ENCODE measurements at regions not wholly inside any gene's neighbourhood (a gene's known extent, or its start where the extent isn't known, plus 50 kb on each side); places are given as distances from the start of the nearest gene placed in this dataset.

DNA sequence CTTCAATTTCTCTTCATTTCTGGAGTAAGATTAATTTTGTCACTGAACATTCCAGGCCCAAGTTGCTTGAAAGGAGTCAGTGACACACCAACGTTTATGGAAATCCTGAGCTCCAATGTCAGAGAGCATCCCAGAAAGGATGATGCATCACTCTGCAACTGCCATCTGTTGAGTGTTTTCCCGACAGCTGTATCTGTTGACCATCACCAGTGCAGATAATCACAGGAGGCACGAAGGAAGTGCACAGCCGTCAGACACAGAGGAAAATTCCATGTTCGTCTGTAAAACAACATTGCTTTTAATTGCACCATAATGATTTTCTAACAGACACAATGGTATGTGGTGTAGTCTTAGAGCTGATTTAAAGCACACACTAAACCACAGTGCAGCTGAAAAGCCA is 376.7 kb upstream of the ADGRL2 start:
- TF ChIP-seq EP300 (IDR thresholded peaks at IDR 0.05) (no peak), POLR2AphosphoS5 (IDR thresholded peaks at IDR 0.05) (no peak), POLR2A (IDR thresholded peaks at IDR 0.05) (no peak)
- TF ChIP-seq, protein P1, sequence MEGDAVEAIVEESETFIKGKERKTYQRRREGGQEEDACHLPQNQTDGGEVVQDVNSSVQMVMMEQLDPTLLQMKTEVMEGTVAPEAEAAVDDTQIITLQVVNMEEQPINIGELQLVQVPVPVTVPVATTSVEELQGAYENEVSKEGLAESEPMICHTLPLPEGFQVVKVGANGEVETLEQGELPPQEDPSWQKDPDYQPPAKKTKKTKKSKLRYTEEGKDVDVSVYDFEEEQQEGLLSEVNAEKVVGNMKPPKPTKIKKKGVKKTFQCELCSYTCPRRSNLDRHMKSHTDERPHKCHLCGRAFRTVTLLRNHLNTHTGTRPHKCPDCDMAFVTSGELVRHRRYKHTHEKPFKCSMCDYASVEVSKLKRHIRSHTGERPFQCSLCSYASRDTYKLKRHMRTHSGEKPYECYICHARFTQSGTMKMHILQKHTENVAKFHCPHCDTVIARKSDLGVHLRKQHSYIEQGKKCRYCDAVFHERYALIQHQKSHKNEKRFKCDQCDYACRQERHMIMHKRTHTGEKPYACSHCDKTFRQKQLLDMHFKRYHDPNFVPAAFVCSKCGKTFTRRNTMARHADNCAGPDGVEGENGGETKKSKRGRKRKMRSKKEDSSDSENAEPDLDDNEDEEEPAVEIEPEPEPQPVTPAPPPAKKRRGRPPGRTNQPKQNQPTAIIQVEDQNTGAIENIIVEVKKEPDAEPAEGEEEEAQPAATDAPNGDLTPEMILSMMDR (IDR thresholded peaks at IDR 0.05) = no peak
- intact Hi-C loops (cut with DNase I) = no loop called here
- no peaks in the 10 kb centered on the region for H3K4me1 ChIP-seq
- no peaks in the 10 kb centered on the region for H3K9me3 ChIP-seq
- no peak for DNase-seq
- no peaks in the 10 kb centered on the region for H3K27me3 ChIP-seq
- H3K27ac ChIP-seq = no peak overlapping the region
- WGBS, 2 donors = 30 to 59% methylated on average over 5 of the region's 5 CpGs
- H3K36me3 ChIP-seq = no peaks in the 10 kb centered on the region
- H3K4me3 ChIP-seq = no peak overlapping the region

GRCh38 chr1:81420760-81421159 is 380.0 kb upstream of the ADGRL2 start:
- Histone ChIP-seq H3K36me3 (no peaks in the 10 kb centered on the region), H3K9me3 (no peaks in the 10 kb centered on the region), H3K27ac (no peak overlapping the region), H3K4me1 (no peaks in the 10 kb centered on the region), H3K27me3 (no peaks in the 10 kb centered on the region), H3K4me3 (no peak overlapping the region)
- DNase-seq = no peak
- 57 to 79% methylated on average over 2 of the region's 2 CpGs for WGBS, 2 donors
- intact Hi-C loops (cut with DNase I) = no loop called here
- TF ChIP-seq, protein P1 (IDR thresholded peaks at IDR 0.05) = no peak
- TF ChIP-seq POLR2AphosphoS5 (IDR thresholded peaks at IDR 0.05) (no peak), POLR2A (IDR thresholded peaks at IDR 0.05) (no peak), EP300 (IDR thresholded peaks at IDR 0.05) (no peak)

- Histone ChIP-seq H3K27me3 (no peaks in the 10 kb centered on the region), H3K4me1 (peaks cover 0 to 22% (median 10%) of the 10 kb centered on the region in 4 donors), H3K36me3 (no peaks in the 10 kb centered on the region), H3K9me3 (no peaks in the 10 kb centered on the region), H3K4me3 (no peak overlapping the region), H3K27ac (peak overlapping the region in 1 of 4 donors; percentile 3)
- peak; percentile 83 for DNase-seq
- intact Hi-C loops (cut with DNase I) = no loop called here
- 15 to 16% methylated on average over 10 of the region's 10 CpGs for WGBS, 2 donors
- no peak for TF ChIP-seq POLR2A (IDR thresholded peaks at IDR 0.05)
- TF ChIP-seq, protein P1 (IDR thresholded peaks at IDR 0.05) = peak in 3 of 4 experiments; percentile 39 to 61 (median 57)
These were observed 386.2 kb upstream of the ADGRL2 start for GRCh38 chr1:81414488-81415015.

GRCh38 chr1:81412954-81413353 is 387.8 kb upstream of the ADGRL2 start:
- H3K4me1 ChIP-seq = peaks cover 0 to 33% (median 13%) of the 10 kb centered on the region in 4 donors
- H3K27me3 ChIP-seq = no peaks in the 10 kb centered on the region
- no peaks in the 10 kb centered on the region for H3K36me3 ChIP-seq
- TF ChIP-seq EP300 (IDR thresholded peaks at IDR 0.05) (no peak), POLR2A (IDR thresholded peaks at IDR 0.05) (no peak), POLR2AphosphoS5 (IDR thresholded peaks at IDR 0.05) (no peak)
- TF ChIP-seq, protein P1 (IDR thresholded peaks at IDR 0.05) = no peak
- no peaks in the 10 kb centered on the region for H3K9me3 ChIP-seq
- no peak overlapping the region for H3K27ac ChIP-seq
- no peak for DNase-seq
- H3K4me3 ChIP-seq = no peak overlapping the region
- intact Hi-C loops (cut with DNase I) = no loop called here
- WGBS, 2 donors = 68 to 85% methylated on average over 4 of the region's 4 CpGs

DNA sequence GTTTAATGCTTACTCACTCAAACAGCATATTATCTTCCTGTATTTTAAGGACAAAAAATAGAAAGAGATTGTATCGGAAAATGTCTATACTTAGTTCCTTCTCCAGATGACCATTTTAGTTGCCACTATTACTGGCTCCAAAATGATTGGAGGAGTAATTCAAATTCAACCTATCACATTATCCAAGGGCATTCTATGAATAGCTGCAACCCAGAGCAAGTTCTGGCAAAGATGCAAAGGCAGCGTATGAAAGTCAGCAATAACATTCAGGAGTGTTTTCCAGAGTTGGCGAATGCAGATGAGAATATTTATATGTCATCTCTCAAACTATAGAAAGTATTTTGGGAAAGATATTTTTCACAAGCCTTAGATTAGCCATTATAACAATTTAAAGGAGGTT is 389.8 kb upstream of the ADGRL2 start:
- Histone ChIP-seq H3K4me3 (no peak overlapping the region), H3K27me3 (no peaks in the 10 kb centered on the region), H3K9me3 (no peaks in the 10 kb centered on the region), H3K36me3 (no peaks in the 10 kb centered on the region), H3K27ac (no peak overlapping the region), H3K4me1 (peaks cover 0 to 42% (median 13%) of the 10 kb centered on the region in 4 donors)
- TF ChIP-seq EP300 (IDR thresholded peaks at IDR 0.05) (no peak), POLR2A (IDR thresholded peaks at IDR 0.05) (no peak)
- intact Hi-C loops (cut with DNase I) = no loop called here
- DNase-seq = no peak
- 82 to 92% methylated on average over 3 of the region's 3 CpGs for WGBS, 2 donors

All from sigmoid colon (tissue), 6 donors.